ENCODE measurements at regions not wholly inside any gene's neighbourhood (a gene's known extent, or its start where the extent isn't known, plus 50 kb on each side); places are given as distances from the start of the nearest gene placed in this dataset.

DNA sequence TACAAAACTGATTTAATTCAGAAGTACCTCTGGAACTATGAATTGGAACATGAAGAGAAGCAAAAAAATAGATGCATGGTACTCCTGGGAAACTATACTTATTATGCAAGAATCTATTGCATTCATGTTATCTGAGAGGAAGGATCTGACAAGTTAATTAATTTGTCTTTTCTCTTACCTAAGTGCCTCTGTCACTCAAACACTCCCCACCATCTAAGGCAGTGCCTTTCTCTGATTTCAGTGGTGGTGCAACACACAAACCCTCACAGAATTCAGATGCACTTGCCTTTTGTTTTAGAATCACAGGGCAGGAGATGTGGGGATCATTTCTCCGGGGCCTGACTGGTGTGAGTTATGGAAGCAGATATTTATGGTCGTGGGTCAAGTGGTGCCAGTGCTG, 52.5 kb upstream of the C9orf72 start:
- DNase-seq, result no peak

DNA sequence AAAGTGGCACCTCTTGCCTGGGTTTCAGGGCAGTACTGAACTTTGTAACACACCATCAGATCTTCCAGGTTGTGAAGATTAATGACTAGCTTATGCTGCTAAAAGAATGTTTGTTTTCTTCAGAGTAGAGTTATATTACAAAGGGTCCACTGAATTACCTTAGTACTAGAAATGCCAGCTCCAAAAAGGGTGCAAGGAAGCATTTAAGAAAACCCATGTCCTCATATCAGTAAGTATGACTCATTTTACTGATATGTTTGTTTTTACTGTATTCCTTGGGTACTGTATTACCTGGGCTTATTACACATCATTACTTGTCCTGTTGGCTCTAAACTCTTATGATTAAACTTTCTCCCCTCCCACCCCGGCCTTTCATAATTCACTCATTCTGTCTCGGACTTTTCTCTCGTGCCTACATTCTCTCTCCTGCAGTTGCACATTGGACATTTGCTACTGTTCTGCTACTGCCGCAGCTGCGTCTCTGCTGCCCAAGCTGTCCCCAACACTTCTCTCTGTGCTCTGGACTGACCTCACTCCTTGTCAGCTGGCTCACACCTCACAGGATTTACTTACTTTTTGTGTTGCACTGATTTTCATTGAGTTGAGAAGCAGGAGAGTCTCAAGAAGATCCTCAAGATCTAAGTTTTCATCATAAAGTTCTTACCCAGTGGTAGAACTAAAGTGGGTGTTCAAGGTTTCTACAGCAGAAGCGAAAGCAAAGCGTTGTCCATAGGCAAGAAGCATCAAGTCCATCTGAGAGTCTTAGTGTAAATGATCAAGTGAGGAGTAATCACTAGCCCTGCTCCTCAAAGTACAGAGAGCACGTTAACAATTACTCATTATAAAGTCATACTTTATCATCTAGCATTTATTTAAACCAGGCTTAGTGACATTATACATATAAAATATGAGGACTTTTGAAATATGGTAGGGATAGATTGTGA, 53.2 kb upstream of the C9orf72 start:
- DNase-seq, result no peak

DNA sequence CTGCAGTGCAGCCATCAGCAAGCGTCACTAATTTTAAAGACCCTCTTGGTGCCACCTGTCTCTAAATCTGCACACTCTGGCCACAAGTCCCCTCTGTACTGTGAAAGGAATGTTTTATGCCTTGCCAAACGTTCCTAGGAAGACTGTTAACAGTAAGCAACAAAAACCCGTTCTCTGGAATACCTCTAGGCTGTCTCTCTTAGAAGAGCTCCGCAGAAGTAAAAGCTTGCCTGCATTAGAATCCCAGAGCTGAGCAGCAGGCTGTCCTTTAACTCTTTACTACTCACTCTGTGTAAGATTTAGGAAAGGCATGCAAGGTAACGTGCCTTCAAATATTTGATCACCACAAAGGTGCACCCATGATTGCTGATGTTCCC, 53.9 kb upstream of the C9orf72 start:
- no peak for DNase-seq

DNA sequence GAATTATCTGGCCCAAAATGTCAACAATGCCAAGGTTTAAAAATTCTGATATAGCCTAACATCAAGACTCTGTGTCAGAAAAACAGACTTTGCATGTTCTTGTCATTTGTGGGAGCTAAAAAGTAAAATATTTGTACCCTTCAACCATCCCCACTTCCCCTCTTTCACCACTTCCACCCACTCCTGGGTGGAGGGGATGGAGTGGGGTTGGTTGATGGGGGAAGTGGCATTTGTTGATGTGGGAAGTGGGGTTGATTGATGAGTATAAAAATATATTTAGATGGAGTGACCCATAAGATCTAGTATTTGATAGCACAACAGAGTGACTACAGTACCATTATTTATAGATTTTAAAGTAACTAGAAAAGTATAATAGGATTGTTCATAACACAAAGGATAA, 55.0 kb upstream of the C9orf72 start:
- no peak for DNase-seq

DNA sequence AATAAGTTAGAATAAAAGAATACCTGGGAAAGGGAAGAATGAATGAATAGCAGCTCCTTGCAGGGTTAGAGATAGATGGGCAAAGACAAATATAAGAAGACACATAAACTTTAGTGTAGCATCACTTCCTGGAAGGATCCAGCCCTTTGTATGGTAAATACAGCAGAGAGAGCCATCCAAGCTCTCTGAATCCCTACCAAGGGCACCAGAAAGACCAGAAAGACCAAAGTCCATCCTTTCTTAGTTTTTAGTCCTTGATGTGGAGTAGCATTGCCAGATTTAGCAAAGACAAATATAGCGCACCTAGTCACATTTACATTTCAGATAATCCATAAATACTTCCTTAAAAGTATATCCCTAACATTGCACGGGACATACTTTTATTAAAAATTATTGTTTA, 56.1 kb upstream of the C9orf72 start:
- no peak for DNase-seq

DNA sequence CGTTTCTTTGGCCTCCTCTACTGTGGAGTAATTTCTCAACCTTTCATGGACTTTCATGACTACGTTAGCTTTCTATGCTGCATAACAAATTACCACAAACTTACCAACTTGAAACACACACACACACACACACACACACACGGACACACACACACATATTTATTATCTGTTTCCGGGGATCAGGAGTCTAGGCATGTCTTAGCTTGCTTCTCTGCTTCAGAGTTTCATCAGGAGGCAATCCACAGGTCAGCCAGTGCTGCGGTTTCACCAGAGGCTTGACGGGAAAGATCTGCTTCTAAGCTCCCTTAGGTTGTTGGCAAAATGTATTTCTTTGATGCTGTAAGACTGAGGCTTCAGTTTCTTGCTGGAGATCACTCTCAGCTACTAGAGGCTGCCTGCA, 59.0 kb upstream of the C9orf72 start:
- no peak for DNase-seq

DNA sequence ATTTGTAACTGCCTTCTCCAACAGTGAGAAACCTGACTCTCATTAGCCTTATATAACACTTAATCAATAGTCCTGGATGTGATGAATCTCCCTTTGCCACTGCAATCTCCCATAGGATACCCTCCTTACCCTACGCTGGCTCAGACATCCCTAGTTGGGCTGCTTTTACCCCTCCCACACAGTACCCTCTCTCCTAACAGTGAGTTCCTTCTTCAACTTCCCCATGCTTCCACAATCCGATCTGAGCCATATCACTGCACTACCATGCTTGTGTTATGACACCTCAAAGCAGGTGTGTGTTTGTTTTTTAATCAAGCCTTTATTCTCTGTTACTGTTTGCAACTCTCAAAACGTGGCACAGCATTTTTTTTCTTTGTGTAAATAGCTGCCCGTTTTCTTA, 60.5 kb upstream of the C9orf72 start:
- no peak for DNase-seq

DNA sequence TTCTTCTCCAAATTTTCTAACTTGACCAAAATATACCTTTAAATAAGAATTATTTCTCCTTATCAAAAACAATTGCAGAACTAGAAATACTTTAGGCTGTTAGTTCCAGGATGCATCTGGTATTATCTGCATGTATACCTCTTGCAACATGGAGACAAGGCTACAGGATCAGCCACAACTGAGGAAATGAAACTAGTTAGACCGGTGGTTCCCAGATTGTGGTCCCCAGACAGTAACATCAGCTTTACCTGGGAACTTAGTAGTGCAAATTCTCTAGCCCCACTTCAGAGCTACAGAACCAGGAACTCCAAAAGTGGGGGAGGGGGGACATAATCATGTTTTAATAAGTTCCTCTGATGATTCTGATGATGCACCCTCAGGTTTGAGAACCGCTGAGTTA, 61.6 kb upstream of the C9orf72 start:
- DNase-seq, result no peak

DNA sequence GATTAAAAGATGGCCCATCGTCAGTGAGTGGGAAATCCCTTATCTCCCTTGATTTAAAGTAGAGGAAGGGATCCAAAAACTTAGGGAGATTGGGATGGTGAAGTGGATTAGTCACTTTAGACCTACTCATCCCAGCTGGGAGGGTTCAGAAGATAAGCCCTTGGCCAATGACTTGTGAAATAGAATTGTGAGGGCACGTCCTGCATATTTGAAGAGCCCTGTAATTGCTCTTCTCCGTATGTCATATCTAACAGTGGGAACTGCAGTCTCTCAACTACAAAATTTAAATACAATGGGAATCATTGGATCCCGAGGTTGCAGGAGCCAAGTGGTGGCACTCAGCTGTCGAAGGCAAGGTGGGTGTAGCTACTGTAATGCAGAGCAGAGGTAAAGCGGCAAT, 65.4 kb upstream of the C9orf72 start:
- DNase-seq, result no peak

DNA sequence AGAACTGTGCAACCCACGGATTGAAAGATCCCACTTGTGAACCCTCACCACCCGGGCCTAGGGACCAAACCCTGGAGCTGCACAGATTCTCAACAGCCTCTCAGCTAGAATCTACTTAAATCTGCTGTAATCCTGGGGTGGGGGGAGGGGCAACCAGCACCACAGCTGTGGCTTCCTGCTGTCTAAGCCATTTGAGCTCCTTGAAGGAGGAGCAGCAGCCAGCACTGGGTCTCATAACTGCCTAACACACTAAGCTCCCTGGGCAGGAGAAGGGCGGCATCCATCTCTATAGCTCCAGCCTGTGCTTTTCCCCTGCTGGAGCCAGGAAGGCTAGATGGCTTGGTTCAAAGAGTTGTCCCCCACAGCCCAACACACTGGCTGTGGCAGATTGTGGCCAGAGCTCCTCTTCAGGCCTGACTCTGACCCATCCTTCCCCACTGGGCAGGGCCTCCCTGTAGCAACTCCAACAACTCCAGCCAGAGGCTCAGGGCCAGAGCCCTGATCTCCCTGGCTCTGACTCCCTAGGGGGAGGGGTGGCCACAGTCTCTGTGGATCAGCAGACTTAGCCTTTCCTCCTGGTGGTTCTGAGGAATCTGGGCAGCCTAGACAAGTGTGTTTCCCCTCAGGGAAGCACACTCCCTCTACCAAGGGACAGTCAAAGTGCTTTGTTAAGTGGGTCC, 72.0 kb upstream of the C9orf72 start:
- no peak for DNase-seq

DNA sequence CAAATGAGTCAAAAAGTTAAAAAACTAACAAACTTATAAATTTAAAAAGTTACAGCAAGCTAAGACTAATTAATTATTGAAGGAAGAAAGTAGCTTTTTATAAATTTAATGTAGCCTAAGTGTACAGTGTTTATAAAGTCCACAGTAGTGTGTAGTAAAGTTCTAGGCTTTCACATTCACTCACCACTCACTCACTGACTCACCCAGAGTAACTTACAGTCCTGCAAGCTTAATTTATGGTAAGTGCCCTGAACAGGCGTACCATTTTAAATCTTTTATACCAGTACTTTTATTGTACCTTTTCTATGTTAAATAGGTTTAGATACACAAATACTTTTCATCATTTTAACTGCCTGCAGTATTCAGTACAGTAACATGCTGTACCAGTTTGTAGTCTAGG, 80.0 kb upstream of the C9orf72 start:
- DNase-seq, result no peak

DNA sequence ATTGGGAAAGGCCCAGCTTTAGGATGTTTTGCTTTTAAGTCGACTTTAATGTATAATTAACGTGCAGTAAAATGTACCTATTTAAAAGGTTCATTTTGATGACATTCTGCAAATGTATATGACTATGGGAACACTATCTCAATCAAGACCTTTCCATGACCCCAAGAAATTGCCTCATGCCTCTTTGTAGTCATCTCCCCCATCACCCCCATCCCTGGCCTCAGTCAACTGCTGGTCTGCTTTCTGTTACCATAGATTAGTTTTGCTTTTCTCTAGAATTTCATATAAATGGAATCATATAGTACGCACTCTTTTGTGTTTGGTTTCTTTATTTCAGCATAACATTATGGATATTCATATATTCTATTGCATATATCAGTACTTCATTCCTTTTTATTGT, 80.7 kb upstream of the C9orf72 start:
- no peak for DNase-seq

DNA sequence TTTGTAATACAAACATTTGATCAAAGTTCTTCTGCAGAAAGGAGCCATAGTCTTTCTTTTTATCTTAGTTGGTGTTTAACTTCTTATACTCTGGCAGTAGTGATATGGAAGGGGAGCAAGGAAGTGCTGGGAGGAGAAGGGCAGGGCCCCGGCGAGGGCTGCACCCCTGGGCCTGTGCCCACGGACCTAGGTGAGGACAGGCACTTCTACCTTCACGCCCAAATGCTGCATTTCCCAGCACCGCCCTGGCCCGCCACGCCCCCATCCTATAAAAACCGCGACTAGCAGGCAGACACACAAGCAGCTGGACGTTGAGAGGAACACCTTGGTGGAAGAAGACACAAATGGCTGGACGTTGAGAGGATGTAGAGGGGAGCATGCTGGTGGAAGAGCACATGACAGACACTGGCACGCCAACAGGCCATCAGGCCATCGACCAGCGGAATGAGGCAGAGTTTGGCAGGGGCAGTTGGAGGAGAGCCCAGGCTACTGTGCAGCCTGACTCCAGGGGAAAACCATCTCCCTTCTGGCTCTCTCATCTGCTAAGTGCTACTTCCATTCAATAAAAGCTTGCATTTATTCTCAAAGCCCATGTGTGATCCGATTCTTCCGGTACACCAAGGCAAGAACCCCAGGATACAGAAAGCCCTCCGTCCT, 81.5 kb upstream of the C9orf72 start:
- no peak for DNase-seq

DNA sequence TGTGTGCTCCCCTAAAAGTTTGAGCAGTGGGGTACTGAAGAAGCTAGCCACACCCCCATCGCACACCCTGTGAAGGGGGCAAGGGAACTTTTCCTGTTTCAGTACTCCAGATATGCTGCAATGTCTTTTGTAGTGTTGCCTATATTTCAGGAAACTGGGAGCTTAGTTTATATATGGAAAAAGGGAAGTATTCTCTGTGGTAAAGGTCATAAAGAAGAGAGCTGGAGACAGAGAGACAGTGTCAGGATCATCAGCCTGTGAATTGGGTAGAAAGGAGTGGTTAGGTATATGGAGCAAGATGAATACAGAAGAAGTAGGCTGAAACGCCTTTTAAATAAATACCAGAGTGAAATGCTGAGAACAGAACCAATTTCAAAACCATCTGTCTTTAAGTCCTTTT, 82.2 kb upstream of the C9orf72 start:
- DNase-seq, result no peak

DNA sequence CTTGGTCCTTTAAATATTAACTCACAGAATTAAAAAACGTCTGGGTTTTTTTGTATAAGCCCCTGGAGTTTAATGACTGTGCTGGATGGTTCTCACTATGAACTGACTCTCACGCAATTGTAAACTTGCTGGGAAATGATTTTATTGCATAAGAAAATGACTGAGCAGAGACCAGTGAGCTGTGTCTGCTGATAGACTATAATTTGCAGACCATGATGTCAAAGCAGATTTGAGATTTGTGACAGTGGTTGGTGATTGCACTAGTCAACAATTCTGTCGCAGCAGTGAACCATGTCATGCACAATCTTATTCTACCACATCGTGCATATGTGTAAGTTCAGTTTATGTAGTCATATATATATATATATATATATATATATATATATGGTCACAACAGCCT, 85.7 kb upstream of the C9orf72 start:
- DNase-seq, result no peak

DNA sequence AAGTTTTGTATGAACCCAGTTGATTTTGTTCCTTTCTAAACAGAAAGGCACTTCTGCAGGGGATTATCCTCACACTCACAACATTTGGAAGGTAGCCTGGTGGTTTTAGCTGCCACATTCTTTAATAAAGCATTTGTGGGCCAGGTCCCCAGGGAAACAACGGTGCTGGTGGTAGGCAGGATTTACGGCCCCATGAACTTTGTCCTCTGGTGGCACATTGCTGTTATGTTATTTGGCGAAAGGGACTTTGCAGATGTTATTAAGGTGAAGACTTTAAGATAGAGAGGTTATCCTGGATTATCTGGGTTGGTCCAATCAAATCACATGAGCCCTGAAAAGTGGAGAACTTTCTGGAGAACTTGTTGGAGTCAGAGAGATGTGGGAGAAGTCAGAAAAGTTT, 86.3 kb upstream of the C9orf72 start:
- no peak for DNase-seq

DNA sequence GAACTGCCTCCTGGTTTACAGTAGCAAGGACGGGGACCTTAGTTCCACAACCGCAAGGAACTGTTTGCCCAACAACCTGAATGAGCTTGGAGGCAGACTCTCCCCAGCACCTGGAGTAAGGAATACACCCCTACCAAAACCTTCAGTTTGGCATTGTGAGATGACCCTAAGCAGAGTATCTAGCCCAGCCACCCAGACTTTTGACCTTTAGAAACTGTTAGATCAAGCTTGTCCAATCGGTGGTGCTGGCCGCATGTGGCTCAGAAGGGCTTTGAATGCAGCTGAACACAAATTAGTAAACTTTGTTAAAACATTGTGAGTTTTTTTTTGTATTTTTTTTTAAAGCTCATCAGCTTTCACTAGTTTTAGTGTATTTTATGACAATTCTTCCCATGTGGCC, 86.9 kb upstream of the C9orf72 start:
- DNase-seq, result no peak

DNA sequence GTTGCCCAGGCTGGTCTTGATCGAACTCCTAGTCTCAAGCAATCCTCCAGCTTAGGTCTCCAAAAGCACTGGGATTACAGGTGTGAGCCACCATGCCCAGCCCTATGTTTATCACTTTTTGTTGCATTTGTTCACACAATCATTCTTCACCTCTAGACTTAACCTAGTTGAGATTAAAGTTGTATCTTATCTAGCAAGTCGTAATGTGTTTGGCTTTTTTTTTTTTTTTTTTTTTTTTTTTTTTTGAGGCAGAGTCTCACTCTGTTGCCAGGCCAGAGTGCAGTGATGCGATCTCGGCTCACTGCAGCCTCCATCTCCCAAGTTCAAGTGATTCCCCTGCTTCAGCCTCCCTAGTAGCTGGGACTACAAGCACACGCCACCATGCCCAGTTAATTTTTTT, 90.2 kb upstream of the C9orf72 start:
- DNase-seq, result no peak

DNA sequence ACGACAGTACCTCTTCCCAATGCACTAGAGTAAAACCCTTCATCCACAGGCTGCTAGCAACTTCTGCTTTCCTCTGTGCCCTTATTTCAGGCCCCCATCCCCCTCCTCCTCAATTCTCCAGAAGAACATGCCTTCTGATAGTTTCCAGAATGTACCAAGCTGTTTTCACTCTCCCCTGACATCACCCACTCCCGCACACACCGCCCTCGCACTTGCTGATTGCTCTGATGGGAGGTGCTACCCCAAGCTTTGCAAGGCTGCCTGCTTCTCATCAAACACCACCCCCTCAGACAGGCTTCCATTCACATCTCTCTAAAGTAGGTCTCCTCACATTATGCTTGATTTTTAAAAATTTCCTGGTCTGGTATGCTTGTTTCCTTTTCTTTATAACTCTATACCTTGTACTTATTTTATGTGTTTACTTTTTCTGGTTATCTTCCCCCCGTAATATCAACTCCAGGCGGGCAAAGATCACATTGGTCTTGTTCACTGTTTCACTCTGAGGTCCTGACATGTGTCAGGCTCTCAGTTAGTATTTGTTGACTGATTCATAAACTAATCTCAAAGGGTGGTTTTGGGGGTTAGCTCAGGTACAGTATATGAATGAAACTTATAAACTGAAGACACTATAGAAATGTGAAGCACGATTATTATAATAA, 91.0 kb upstream of the C9orf72 start:
- DNase-seq, result no peak

DNA sequence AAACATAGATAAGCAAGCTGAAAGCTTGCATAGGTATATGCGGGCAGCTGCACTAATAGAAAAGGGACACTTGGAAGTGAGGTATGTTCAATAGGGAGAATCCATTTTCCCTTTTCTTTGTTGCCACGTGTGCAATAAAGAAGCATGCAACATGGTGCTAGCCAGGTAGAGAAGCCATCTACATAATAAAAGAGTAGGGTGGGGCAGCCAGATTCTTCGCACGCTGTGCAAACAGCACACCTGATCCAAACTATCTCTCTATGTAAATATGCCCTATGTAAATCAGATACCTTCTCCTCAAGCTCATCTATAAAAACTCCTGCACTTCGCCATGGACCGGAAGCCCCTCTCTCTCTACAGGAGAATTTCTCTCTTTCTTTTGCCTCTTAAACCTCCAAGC, 91.9 kb upstream of the C9orf72 start:
- no peak for DNase-seq

DNA sequence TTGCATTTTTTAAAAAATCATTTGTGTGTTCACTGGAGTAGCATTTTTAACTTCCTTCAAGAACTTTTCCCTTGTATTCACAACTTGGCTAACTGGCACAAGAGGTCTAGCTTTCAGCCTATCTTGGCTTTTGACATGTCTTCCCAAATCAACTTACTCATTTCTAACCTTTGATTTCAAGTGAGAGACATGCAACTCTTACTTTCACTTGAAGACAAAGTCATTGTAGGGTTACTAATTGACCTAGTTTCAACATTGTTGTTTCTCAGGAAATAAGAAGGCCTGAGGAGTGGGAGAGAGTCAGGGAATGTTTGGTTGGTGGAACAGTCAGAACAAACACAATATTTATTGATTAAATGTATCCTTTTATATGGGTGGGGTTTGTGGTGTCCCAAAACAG, 95.0 kb upstream of the C9orf72 start:
- DNase-seq, result no peak

DNA sequence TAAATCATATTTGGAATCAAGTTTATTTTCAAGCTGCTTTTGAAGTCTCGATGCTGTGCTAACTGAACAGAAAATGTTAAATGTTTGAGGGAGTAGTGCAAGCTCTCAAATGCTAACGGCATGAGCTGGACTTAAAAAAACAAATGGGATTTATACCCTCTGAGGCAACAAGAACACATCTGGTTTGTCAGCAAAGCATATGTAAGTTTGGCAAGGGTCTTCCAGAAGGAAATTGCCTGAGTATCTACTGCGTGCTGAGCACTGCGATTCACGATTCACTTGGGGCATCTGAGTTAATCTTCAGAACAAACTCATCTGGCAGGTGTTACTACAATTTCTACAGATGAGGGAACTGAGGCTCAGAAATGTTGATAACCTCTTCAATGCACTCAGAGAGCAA, 98.4 kb upstream of the C9orf72 start:
- no peak for DNase-seq

DNA sequence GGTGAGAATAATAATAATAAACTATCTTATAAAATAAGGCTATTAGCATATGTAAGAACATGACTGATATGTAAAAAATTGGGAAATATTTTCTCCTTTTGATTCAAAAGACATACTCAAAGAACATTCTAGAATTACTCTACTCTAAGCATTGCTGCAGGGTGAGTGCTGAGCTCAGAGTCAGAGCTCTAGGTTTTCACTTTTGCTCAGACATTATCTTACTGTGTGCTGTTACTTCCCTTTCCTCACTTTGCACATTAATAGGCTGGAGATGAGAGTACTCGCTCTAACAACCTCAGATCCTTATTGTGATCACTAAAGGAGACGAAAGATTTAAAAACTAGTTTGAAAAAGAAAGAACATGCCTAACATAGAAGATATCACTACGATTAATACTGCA, 99.4 kb upstream of the C9orf72 start:
- DNase-seq, result no peak

DNA sequence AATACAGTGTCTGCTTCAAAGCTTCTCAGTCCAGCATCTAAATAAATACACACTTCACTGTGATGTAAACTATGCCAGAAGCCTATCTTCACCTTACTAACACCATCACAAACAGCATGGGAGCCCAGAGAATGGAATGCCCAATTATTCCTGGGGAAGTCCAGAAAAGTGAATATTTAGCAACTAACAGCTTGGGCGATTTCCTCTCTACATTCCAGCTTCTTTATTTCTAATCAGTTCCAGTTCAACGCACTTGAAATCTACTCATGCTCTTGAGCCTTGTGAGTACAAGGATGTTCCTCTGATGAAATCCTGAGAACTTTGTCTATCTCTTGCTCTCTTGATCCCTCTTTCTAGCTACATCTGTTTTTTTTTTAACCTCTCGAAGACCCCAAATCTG, 100.4 kb upstream of the C9orf72 start:
- DNase-seq, result no peak
